Parathyroid adenoma (tissue), 2 donors: ENCODE measurements at regions not wholly inside any gene's neighbourhood (a gene's known extent, or its start where the extent isn't known, plus 50 kb on each side); places are given as distances from the start of the nearest gene placed in this dataset.
"Not testable (repeated sequence)": the region's sequence is repeated elsewhere in the genome, so short reads cannot be mapped to it uniquely, and the experiment has no call there.

Experiments used
- H2AFZ ChIP-seq: fragments of 300-600 bp; sonication (generic); one replicate; pipeline ENCODE4 v1.7.0; 2017; ENCODE audit warnings: antibody characterized with exemption, mild to moderate bottlenecking
- H3K27ac ChIP-seq: fragments of 300-600 bp; sonication (generic); one replicate; pipeline ENCODE4 v1.7.0; 2017
- H3K27me3 ChIP-seq: fragments of 300-600 bp; sonication (generic); one replicate; pipeline ENCODE4 v1.7.0; 2017; ENCODE audit warnings: low read length; ENCODE audit not compliant: control insufficient read depth, insufficient read depth
- H3K36me3 ChIP-seq: fragments of 300-600 bp; sonication (generic); one replicate; pipeline ENCODE4 v1.7.0; 2017; ENCODE audit warnings: low read length; ENCODE audit not compliant: control insufficient read depth, insufficient read depth
- H3K4me1 ChIP-seq: fragments of 300-600 bp; sonication (generic); one replicate; pipeline ENCODE4 v1.7.0; 2017; ENCODE audit warnings: control low read depth
- H3K4me2 ChIP-seq: fragments of 300-600 bp; sonication (generic); one replicate; pipeline ENCODE4 v1.7.0; 2017; ENCODE audit warnings: low read length
- H3K4me3 ChIP-seq: fragments of 300-600 bp; sonication (generic); one replicate; pipeline ENCODE4 v1.7.0; 2017; ENCODE audit warnings: low read depth, low read length
- H3K79me2 ChIP-seq: fragments of 300-600 bp; sonication (generic); one replicate; pipeline ENCODE4 v1.7.0; 2017; ENCODE audit warnings: control low read depth
- H3K9ac ChIP-seq: fragments of 300-600 bp; sonication (generic); one replicate; pipeline ENCODE4 v1.7.0; 2017; ENCODE audit warnings: mild to moderate bottlenecking
- H3K9me3 ChIP-seq: fragments of 300-600 bp; sonication (generic); one replicate; pipeline ENCODE4 v1.7.0; 2017; ENCODE audit warnings: low read length; ENCODE audit not compliant: control insufficient read depth
- donor health status: primary hyperparathyroidism.

DNA sequence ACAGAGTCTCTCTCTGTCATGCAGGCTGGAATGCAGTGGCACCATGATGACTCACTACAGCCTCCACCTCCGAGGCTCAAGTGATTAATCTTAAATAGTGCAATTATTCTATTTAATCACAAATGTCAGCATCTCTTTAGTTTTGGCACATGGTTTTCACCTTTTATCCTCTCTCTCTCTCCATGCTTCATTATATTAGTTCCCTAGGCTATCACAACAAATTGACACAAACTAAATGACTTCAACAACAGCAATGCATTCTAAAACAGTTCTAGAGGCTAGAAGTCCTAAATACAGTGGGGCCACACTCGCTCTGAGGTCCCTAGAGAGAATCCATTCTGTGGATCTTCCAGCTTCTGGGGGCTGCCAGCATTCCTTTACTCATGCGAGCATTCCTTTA lies 178.2 kb upstream of the ZNG1F start:
- H2AFZ ChIP-seq, H3K27ac ChIP-seq, H3K79me2 ChIP-seq, H3K4me1 ChIP-seq, H3K4me2 ChIP-seq, H3K4me3 ChIP-seq, H3K9me3 ChIP-seq, H3K27me3 ChIP-seq, H3K9ac ChIP-seq, H3K36me3 ChIP-seq: not testable (repeated sequence)

DNA sequence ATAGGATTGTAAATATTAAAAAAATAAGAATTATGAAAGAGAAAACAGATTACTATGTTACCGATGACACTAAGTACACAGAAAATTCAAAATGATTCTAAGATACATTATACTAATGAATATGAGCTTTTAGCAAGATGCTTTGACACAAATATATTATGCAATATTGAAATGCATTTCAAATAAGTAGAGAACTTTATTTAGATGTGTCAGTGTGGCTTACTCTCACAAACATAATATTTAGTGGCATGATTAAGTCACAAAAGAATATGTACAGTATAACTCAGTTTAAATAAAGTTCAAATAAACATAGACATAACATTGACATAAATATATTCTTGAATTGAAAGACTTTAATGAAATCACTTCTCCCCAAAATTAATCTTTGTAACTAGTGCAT lies 172.7 kb upstream of the ZNG1F start:
- not testable (repeated sequence) for H3K9ac ChIP-seq, H3K27ac ChIP-seq, H2AFZ ChIP-seq, H3K4me1 ChIP-seq, H3K36me3 ChIP-seq, H3K27me3 ChIP-seq, H3K4me2 ChIP-seq, H3K79me2 ChIP-seq, H3K4me3 ChIP-seq, H3K9me3 ChIP-seq

DNA sequence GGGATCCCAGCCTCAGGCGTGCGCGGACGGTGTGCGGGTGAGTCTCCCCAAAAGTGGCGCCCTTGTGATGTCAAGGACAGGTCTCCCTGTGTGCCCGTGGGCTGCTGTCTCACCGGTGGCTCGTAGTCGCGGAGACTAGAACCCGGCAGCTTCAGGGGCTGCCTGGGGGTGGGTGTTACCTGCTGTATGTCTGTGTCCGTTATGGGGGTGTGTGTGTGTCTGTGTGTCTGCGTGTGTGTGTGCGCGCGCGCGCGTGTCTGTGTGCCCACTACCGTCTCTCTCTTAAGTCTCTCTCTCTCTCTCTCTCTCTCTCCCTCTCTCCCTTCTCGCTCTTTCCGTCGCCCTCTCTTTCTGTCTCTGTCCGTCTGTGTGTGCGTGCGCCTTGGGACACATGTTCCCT lies 170.0 kb upstream of the ZNG1F start:
- not testable (repeated sequence) for H3K9ac ChIP-seq, H3K36me3 ChIP-seq, H3K9me3 ChIP-seq, H3K79me2 ChIP-seq, H3K4me1 ChIP-seq, H3K27me3 ChIP-seq
- peak overlapping the region; percentile 46 for H3K27ac ChIP-seq
- H2AFZ ChIP-seq = peak overlapping the region; percentile 52
- H3K4me3 ChIP-seq = peak overlapping the region; percentile 57
- peak overlapping the region; percentile 59 for H3K4me2 ChIP-seq

DNA sequence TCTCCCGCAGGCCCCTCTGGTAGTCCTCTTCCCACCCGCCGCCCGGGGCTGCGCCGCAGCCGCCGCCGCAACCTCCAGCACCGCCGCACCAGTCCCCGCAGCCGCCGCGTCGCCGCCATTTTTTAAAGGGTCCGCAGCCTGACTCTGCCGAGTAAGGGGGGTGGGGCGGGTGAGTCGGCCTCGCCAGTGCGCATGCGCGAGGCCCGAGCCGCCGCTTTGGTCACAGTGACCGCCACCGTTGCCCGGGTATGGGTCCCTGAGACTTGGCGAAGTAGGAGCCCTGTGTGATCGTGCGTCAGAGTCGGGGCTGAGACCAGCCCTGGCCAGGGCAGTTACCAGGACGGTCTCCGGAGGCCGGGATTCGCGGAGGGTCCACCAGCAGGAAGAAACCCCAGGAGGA lies 169.6 kb upstream of the ZNG1F start:
- Histone ChIP-seq H3K27ac (peak overlapping the region; percentile 46), H3K4me3 (peak overlapping the region; percentile 57), H3K4me2 (peak overlapping the region; percentile 59), H2AFZ (peak overlapping the region; percentile 56)
- not testable (repeated sequence) for H3K36me3 ChIP-seq, H3K79me2 ChIP-seq, H3K4me1 ChIP-seq, H3K27me3 ChIP-seq, H3K9ac ChIP-seq, H3K9me3 ChIP-seq

DNA sequence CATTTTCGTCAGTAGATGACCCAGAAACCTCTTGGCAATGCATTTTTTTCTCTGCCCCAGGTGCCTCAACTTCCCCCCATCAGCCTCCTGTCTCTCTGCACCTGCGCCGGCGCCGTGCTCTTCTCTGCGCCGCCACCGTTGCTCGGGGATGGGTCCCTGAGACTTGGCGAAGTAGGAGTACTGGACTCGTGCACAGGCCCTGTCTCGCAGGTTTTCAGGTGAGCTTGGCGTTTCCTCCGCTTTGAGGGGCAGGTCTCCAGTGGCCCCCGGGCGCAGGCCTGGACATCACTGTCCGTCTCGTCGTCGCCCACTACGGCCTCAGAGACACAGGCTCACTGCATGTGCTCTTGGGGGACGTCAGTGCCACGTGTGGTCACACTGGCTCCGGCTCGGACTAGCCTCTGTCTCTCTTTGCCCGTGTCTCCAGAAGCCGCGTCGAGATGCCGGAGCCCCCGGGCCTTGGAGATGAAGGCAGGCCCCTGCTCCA lies 168.8 kb upstream of the ZNG1F start:
- Histone ChIP-seq H3K4me2 (peak overlapping the region; percentile 22), H3K4me3 (peak overlapping the region; percentile 57), H2AFZ (peak overlapping the region; percentile 33)
- H3K27ac ChIP-seq, H3K4me1 ChIP-seq, H3K79me2 ChIP-seq, H3K9me3 ChIP-seq, H3K9ac ChIP-seq, H3K27me3 ChIP-seq, H3K36me3 ChIP-seq: not testable (repeated sequence)

DNA sequence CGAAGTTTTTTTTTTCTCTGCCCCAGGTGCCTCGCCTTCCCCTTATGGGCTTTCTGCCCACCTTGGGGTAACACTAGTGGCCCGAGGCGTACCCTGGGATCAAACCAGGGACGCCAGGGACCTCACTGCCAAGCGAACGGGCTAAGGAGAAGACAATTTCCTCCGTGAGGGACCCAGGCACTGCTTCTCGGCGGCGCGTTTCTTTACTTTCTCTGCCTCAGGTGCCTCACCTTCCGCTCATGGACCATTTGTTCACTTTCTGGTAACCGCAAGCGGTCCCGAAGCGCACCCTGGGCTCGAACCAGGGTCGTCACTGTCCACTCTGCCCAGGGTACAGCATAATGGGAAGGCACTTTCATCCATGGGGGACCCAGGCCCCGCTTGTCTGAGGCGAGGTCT lies 168.2 kb upstream of the ZNG1F start:
- not testable (repeated sequence) for H3K4me1 ChIP-seq, H2AFZ ChIP-seq, H3K4me3 ChIP-seq, H3K36me3 ChIP-seq, H3K79me2 ChIP-seq, H3K4me2 ChIP-seq, H3K27ac ChIP-seq, H3K27me3 ChIP-seq, H3K9ac ChIP-seq, H3K9me3 ChIP-seq

DNA sequence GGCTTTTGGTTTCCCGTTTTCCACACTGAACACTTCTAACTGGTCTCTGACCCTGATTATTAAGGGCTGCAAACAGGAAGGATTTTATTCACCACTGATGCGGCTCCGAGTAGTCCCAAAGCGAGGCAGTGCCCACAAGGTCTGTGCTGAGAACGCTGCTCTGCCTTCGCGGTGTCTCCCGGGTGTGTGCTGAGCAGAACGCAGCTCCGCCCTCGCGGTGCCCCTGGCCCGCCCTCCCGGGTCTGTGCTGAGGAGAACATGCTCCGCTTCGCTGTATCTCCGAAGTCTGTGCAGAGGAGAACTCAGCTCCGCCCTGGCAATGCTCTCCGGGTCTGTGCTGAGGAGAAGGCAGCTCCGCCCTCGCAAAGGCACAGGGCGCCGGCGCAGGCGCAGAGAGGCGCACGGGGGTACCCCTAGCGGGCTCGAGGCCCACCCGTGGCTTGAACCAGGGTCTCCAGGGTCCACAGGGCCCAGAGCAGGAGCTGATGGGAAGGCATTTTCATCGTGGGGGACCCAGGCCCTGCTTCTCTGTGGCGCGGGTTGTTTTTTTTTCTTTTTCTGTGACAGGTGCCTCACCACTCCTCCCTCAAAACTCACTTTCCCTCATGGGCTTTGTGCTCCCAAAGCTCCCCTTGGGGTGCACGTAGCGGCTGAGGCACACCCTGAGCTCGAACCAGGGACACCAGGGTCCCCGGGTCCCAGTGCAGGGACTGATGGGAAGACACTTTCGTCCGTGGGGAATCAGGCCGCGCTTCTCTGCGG lies 167.7 kb upstream of the ZNG1F start:
- H3K4me2 ChIP-seq, H3K27ac ChIP-seq, H3K4me3 ChIP-seq, H3K27me3 ChIP-seq, H2AFZ ChIP-seq, H3K9ac ChIP-seq, H3K36me3 ChIP-seq, H3K4me1 ChIP-seq, H3K9me3 ChIP-seq, H3K79me2 ChIP-seq: not testable (repeated sequence)

DNA sequence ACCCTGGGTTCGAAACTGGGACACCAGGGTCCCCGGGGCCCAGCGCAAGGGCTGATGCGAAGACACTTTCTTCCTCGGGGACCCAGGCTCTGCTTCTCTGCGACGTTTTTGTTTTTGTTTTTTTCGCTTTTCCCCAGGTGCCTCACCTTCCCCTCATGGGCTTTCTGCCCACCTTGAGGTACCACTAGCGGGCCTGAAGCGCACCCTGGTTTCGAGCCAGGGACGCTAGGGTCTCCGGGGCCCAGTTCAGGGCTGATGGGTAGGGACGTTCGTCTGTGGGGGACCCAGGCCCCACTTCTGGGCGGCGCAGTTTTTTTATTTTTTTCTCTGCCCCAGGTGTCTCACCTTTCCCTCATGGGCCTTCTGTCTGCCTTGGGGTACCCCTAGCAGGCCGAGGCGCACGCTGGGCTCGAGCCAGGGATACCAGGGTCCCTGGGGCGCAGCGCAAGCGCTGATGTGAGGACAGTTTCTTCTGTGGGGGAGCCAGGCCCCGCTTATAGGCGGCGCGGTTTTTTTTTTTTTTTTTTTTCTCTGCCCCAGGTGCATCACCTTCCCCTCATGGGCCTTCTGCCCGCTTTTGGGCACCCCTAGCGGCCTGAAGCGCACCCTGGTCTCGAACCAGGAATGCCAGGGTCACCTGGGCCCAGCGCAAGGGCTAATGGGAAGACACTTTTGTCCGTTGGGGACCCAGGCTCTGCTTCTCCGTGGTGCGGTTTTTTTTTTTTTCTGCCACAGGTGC lies 166.8 kb upstream of the ZNG1F start:
- H3K9me3 ChIP-seq, H2AFZ ChIP-seq, H3K4me3 ChIP-seq, H3K36me3 ChIP-seq, H3K27ac ChIP-seq, H3K9ac ChIP-seq, H3K79me2 ChIP-seq, H3K27me3 ChIP-seq, H3K4me1 ChIP-seq, H3K4me2 ChIP-seq: not testable (repeated sequence)

DNA sequence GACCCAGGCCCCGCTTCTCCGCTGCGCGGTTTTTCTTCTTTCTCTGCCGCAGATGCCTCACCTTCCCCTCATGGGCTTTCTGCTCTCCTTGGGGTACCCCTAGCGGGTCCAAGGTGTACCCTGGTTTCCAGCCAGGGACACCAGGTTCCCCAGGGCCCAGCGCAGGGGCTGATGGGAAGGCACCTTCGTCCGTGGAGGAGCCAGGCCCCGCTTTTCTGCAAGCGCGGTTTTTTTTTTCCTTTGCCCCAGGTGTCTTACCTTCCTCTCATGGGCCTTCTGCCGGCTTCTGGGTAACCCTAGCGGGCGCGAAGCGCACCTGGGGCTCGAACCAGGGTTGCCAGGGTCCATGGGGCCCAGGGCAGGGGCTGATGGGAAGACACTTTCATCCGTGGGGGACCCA lies 165.9 kb upstream of the ZNG1F start:
- H3K79me2 ChIP-seq, H2AFZ ChIP-seq, H3K36me3 ChIP-seq, H3K27me3 ChIP-seq, H3K4me3 ChIP-seq, H3K9ac ChIP-seq, H3K4me1 ChIP-seq, H3K9me3 ChIP-seq, H3K4me2 ChIP-seq, H3K27ac ChIP-seq: not testable (repeated sequence)

DNA sequence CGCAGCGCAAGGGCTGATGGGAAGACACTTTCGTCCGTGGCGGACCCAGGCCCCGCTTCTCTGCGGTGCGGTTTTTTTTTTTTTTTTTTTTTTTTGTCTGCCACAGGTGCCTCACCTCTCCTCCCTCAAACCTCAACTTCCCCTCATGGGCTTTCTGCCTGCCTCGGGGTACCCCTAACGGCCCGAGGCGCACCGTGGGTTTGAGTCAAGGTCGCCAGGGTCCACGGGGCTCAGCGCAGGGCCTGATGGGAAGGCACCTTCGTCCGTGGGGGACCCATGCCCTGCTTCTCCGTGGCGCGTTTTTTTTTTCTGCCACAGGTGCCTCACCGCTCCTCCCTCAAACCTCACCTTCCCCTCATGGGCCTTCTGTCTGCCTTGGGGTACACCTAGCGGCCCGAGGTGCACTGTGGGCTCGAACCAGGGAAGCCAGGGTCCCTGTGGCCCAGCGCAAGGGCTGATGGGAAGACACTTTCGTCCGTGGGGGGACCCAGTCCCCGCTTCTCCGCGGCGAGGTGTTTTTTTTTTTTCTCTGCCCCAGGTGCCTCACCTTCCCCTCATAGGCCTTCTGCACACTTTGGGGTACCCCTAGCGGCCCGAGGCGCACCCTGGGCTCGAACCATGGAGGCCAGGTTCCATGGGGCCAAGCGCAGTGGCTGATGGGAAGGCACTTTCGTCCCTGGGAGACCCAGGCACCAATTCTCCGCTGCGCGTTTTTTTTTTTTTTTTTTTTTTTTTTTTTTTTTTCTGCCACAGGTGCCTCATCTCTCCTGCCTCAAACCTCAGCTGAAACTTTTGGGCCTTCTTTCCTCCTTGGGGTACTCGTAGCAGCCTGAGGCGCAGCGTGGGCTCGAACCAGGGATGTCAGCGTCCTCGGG lies 165.2 kb upstream of the ZNG1F start:
- not testable (repeated sequence) for H3K4me3 ChIP-seq

More for the DNA sequence above, 165.2 kb upstream of the ZNG1F start:
- H3K27me3 ChIP-seq, H3K27ac ChIP-seq, H3K36me3 ChIP-seq, H3K9me3 ChIP-seq, H3K79me2 ChIP-seq, H3K9ac ChIP-seq, H3K4me1 ChIP-seq, H3K4me2 ChIP-seq, H2AFZ ChIP-seq: not testable (repeated sequence)
